Liver (tissue), 8 donors: ENCODE measurements at regions not wholly inside any gene's neighbourhood (a gene's known extent, or its start where the extent isn't known, plus 50 kb on each side); places are given as distances from the start of the nearest gene placed in this dataset.

ENCODE experiments used
- DNase-seq: peaks from one replicate; pipeline ENCODE4 v3.0.0-alpha.2; 2017; ENCODE audit warnings: low spot score
- H3K27ac ChIP-seq, 2 donors: one replicate each; pipeline ENCODE4 v1.7.0; 2013; ENCODE audit warnings: inconsistent platforms in 2 of 2, low read length in 2 of 2, control low read depth in 1 of 2, low read depth in 1 of 2, mild to moderate bottlenecking in 1 of 2
- H3K27me3 ChIP-seq, 4 donors: one replicate each; pipeline versions ENCODE4 v1.6.1 to v1.7.0; 2013; ENCODE audit warnings: low read length in 3 of 4, inconsistent platforms in 1 of 4, mild to moderate bottlenecking in 1 of 4, moderate library complexity in 1 of 4; ENCODE audit not compliant: control insufficient read depth in 4 of 4, insufficient read depth in 4 of 4
- H3K36me3 ChIP-seq, 4 donors: one replicate each; pipeline versions ENCODE4 v1.6.1 to v1.7.0; 2013; ENCODE audit warnings: low read length in 3 of 4, mild to moderate bottlenecking in 3 of 4, low read depth in 1 of 4, moderate library complexity in 1 of 4; ENCODE audit not compliant: control insufficient read depth in 4 of 4, insufficient read depth in 3 of 4
- H3K4me1 ChIP-seq, 4 donors: one replicate each; pipeline versions ENCODE4 v1.6.1 to v1.7.0; 2013; ENCODE audit warnings: low read length in 3 of 4, mild to moderate bottlenecking in 3 of 4, moderate library complexity in 1 of 4; ENCODE audit not compliant: control insufficient read depth in 4 of 4, insufficient read depth in 4 of 4
- H3K4me3 ChIP-seq, 3 donors: one replicate each; pipeline versions ENCODE4 v1.6.1 to v1.7.0; 2013; ENCODE audit warnings: low read length in 3 of 3, control low read depth in 1 of 3, low read depth in 1 of 3, mild to moderate bottlenecking in 1 of 3
- H3K9ac ChIP-seq, 2 donors: one replicate each; pipeline ENCODE4 v1.7.0; 2013; ENCODE audit warnings: low read length in 2 of 2, mild to moderate bottlenecking in 2 of 2, moderate library complexity in 2 of 2, control low read depth in 1 of 2, low read depth in 1 of 2
- H3K9me3 ChIP-seq, 4 donors: one replicate each; pipeline versions ENCODE4 v1.6.1 to v1.7.0; 2013; ENCODE audit warnings: low read length in 3 of 4; ENCODE audit not compliant: control insufficient read depth in 4 of 4
- EGR1 ChIP-seq, 2 donors: IDR thresholded peaks; 2 replicates each; pipeline ENCODE4 v1.6.1; 2016 to 2018; ENCODE audit warnings: antibody characterized with exemption in 2 of 2, low read depth in 2 of 2
- FOXA1 ChIP-seq: IDR thresholded peaks from 2 replicates; pipeline ENCODE4 v1.6.1; 2016; ENCODE audit warnings: antibody characterized with exemption
- FOXA2 ChIP-seq: IDR thresholded peaks from 2 replicates; pipeline ENCODE4 v1.6.1; 2016; ENCODE audit warnings: antibody characterized with exemption
- GABPA ChIP-seq, 2 donors: IDR thresholded peaks in 1 of 2; conservative IDR thresholded peaks in 1 of 2; 2 replicates each; pipeline ENCODE4 v1.6.1; 2016; ENCODE audit warnings: antibody characterized with exemption in 2 of 2, mild to moderate bottlenecking in 1 of 2, moderate library complexity in 1 of 2
- HNF4G ChIP-seq: IDR thresholded peaks from 2 replicates; pipeline ENCODE4 v1.6.1; 2016; ENCODE audit warnings: antibody characterized with exemption
- JUND ChIP-seq, 2 donors: IDR thresholded peaks; 2 replicates each; pipeline ENCODE4 v1.6.1; 2016; ENCODE audit warnings: antibody characterized with exemption in 2 of 2
- NR2F2 ChIP-seq: IDR thresholded peaks from 2 replicates; pipeline ENCODE4 v1.6.1; 2016; ENCODE audit warnings: antibody characterized with exemption
- RAD21 ChIP-seq, 2 donors: IDR thresholded peaks; 2 replicates each; pipeline ENCODE4 v1.6.1; 2016; ENCODE audit warnings: antibody characterized with exemption in 2 of 2, mild to moderate bottlenecking in 2 of 2
- RXRA ChIP-seq, 2 donors: IDR thresholded peaks; 2 replicates each; pipeline ENCODE4 v1.6.1; 2017 to 2018; ENCODE audit warnings: antibody characterized with exemption in 2 of 2, mild to moderate bottlenecking in 1 of 2
- SP1 ChIP-seq: IDR thresholded peaks from 2 replicates; pipeline ENCODE4 v1.6.1; 2018; ENCODE audit warnings: antibody characterized with exemption, mild to moderate bottlenecking
- TAF1 ChIP-seq: conservative IDR thresholded peaks from 2 replicates; pipeline ENCODE4 v1.6.1; 2016; ENCODE audit warnings: antibody characterized with exemption, mild to moderate bottlenecking
- YY1 ChIP-seq: IDR thresholded peaks from 2 replicates; pipeline ENCODE4 v1.6.1; 2016; ENCODE audit warnings: antibody characterized with exemption, mild to moderate bottlenecking
- WGBS: extraction: QIAGEN DNeasy Blood & Tissue Kit; methylation state at CpG from one replicate; pipeline ENCODE4 v1.1.7; 2013; 5-methylcytosine and 5-hydroxymethylcytosine counted together
- TF ChIP-seq, protein P1 (sequence below): IDR thresholded peaks from 2 replicates; pipeline ENCODE4 v1.6.1; 2016; ENCODE audit warnings: antibody characterized with exemption, mild to moderate bottlenecking
- TF ChIP-seq, protein P2 (sequence below): IDR thresholded peaks from 2 replicates; pipeline ENCODE4 v1.6.1; 2016; ENCODE audit warnings: antibody characterized with exemption
- TF ChIP-seq, protein P3 (sequence below): IDR thresholded peaks from 2 replicates; pipeline ENCODE4 v1.6.1; 2016; ENCODE audit warnings: antibody characterized with exemption
- TF ChIP-seq, protein P4 (sequence below): IDR thresholded peaks from 2 replicates; pipeline ENCODE4 v1.6.1; 2016; ENCODE audit warnings: antibody characterized with exemption
- TF ChIP-seq, protein P5 (sequence below): fragments of 150-350 bp; IDR thresholded peaks from 2 replicates; pipeline ENCODE4 v1.5.1; 2017; ENCODE audit warnings: improper control_type of control experiment, low read depth, low read length; ENCODE audit not compliant: missing input control
- donor health status: healthy.
- donor health status: healthy.
- donor health status: healthy.
- donor health status: healthy.
- donor health status: healthy.

DNA sequence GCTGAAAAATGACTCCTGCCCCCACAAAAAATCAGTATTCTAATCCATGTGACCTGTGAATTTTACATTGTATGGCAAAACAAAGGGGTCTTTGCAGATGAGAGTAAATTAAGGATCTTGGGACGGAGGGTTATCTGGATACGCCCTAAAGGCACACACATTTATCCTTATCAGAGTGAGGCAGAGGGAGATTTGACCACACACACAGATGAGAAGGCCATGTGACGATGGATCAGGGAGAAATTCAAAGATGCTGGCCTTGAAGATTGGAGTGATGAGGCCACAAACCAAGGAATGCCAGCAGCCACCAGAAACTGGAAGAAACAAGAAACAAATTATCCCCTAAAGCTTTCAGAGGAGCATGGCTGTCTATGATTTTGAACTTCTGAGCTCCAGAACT, 288.5 kb downstream of the XXYLT1 start:
- Histone ChIP-seq H3K9me3 (peaks cover 0 to 3% (median 2%) of the 10 kb centered on the region in 4 donors), H3K36me3 (no peaks in the 10 kb centered on the region), H3K27ac (no peak overlapping the region), H3K4me1 (peaks cover 4 to 13% (median 9%) of the 10 kb centered on the region in 4 donors), H3K27me3 (no peaks in the 10 kb centered on the region), H3K9ac (no peak overlapping the region), H3K4me3 (no peak overlapping the region)
- 96% methylated on average over 3 of the region's 3 CpGs for WGBS
- DNase-seq = no peak
- TF ChIP-seq YY1 = no peak
- no peak for TF ChIP-seq RXRA (IDR thresholded peaks at IDR 0.05)
- TF ChIP-seq FOXA1 = no peak

DNA sequence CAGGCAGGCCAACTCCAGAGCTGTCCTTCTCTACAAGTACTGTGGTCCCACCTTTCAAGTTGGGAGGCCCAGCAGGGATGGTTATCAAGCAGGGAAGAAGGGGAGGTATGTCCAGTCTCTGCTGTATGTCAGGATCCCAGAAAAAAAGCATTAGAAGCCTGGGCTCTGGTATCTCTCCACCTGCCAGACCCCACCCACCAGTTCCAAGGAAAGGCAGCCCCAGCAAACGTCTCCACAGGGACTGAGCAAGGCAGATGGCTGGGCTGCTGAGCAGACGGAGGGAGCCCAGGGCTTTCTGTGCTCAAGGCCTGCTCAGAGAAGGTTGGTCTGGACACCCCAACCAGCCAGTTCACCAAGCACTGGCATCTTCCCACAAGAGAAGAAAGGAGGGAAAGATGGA, 287.8 kb downstream of the XXYLT1 start:
- no peak overlapping the region for H3K9ac ChIP-seq
- no peaks in the 10 kb centered on the region for H3K36me3 ChIP-seq
- H3K4me1 ChIP-seq = peaks cover 4 to 13% (median 9%) of the 10 kb centered on the region in 4 donors
- no peak for DNase-seq
- H3K9me3 ChIP-seq = peaks cover 0 to 3% (median 2%) of the 10 kb centered on the region in 4 donors
- TF ChIP-seq FOXA2 (no peak), GABPA (IDR thresholded peaks at IDR 0.05 in 1 of 2, conservative IDR thresholded peaks at IDR 0.05 in 1 of 2) (no peak), RAD21 (IDR thresholded peaks at IDR 0.05) (no peak), HNF4G (no peak)
- no peak overlapping the region for H3K27ac ChIP-seq
- no peak overlapping the region for H3K4me3 ChIP-seq
- no peaks in the 10 kb centered on the region for H3K27me3 ChIP-seq
- WGBS = 86% methylated on average over 2 of the region's 2 CpGs

DNA sequence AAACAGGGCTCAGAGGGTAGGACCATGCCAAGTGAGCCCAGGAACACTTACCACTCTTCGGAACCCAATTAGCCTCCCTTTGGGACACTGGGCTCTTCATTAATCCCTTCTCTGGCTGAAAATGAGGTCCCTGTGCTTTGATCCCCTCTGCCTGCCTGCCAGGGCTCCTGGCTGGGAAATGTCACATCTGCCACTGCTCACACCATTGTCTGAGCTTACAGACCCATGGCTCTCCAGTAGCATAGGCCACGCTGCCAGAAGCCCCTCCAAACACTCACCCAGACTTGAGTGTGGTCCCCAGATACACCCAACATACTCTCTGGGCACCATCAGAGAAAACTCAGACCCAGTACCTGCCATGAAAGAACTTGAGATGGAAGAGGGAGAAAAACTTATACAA, 287.3 kb downstream of the XXYLT1 start:
- WGBS = 94% methylated on average over 2 of the region's 2 CpGs
- Histone ChIP-seq H3K27ac (no peak overlapping the region), H3K27me3 (no peaks in the 10 kb centered on the region), H3K4me1 (peaks cover 4 to 13% (median 9%) of the 10 kb centered on the region in 4 donors), H3K9ac (no peak overlapping the region), H3K4me3 (no peak overlapping the region), H3K36me3 (no peaks in the 10 kb centered on the region), H3K9me3 (peaks cover 0 to 3% (median 2%) of the 10 kb centered on the region in 4 donors)
- TF ChIP-seq NR2F2 (no peak), SP1 (no peak), RXRA (IDR thresholded peaks at IDR 0.05) (no peak), TAF1 (no peak), GABPA (IDR thresholded peaks at IDR 0.05 in 1 of 2, conservative IDR thresholded peaks at IDR 0.05 in 1 of 2) (no peak), YY1 (no peak), JUND (IDR thresholded peaks at IDR 0.05) (no peak), FOXA2 (no peak), RAD21 (IDR thresholded peaks at IDR 0.05) (no peak), EGR1 (IDR thresholded peaks at IDR 0.05; ENCODE audit: low read depth in 2 of 2) (no peak), FOXA1 (no peak)
- TF ChIP-seq, protein P1, sequence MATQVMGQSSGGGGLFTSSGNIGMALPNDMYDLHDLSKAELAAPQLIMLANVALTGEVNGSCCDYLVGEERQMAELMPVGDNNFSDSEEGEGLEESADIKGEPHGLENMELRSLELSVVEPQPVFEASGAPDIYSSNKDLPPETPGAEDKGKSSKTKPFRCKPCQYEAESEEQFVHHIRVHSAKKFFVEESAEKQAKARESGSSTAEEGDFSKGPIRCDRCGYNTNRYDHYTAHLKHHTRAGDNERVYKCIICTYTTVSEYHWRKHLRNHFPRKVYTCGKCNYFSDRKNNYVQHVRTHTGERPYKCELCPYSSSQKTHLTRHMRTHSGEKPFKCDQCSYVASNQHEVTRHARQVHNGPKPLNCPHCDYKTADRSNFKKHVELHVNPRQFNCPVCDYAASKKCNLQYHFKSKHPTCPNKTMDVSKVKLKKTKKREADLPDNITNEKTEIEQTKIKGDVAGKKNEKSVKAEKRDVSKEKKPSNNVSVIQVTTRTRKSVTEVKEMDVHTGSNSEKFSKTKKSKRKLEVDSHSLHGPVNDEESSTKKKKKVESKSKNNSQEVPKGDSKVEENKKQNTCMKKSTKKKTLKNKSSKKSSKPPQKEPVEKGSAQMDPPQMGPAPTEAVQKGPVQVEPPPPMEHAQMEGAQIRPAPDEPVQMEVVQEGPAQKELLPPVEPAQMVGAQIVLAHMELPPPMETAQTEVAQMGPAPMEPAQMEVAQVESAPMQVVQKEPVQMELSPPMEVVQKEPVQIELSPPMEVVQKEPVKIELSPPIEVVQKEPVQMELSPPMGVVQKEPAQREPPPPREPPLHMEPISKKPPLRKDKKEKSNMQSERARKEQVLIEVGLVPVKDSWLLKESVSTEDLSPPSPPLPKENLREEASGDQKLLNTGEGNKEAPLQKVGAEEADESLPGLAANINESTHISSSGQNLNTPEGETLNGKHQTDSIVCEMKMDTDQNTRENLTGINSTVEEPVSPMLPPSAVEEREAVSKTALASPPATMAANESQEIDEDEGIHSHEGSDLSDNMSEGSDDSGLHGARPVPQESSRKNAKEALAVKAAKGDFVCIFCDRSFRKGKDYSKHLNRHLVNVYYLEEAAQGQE = no peak
- TF ChIP-seq, protein P2, sequence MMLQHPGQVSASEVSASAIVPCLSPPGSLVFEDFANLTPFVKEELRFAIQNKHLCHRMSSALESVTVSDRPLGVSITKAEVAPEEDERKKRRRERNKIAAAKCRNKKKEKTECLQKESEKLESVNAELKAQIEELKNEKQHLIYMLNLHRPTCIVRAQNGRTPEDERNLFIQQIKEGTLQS = no peak
- TF ChIP-seq, protein P3, sequence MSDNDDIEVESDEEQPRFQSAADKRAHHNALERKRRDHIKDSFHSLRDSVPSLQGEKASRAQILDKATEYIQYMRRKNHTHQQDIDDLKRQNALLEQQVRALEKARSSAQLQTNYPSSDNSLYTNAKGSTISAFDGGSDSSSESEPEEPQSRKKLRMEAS = no peak
- TF ChIP-seq, protein P4, sequence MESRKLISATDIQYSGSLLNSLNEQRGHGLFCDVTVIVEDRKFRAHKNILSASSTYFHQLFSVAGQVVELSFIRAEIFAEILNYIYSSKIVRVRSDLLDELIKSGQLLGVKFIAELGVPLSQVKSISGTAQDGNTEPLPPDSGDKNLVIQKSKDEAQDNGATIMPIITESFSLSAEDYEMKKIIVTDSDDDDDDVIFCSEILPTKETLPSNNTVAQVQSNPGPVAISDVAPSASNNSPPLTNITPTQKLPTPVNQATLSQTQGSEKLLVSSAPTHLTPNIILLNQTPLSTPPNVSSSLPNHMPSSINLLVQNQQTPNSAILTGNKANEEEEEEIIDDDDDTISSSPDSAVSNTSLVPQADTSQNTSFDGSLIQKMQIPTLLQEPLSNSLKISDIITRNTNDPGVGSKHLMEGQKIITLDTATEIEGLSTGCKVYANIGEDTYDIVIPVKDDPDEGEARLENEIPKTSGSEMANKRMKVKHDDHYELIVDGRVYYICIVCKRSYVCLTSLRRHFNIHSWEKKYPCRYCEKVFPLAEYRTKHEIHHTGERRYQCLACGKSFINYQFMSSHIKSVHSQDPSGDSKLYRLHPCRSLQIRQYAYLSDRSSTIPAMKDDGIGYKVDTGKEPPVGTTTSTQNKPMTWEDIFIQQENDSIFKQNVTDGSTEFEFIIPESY = no peak
- TF ChIP-seq, protein P5, sequence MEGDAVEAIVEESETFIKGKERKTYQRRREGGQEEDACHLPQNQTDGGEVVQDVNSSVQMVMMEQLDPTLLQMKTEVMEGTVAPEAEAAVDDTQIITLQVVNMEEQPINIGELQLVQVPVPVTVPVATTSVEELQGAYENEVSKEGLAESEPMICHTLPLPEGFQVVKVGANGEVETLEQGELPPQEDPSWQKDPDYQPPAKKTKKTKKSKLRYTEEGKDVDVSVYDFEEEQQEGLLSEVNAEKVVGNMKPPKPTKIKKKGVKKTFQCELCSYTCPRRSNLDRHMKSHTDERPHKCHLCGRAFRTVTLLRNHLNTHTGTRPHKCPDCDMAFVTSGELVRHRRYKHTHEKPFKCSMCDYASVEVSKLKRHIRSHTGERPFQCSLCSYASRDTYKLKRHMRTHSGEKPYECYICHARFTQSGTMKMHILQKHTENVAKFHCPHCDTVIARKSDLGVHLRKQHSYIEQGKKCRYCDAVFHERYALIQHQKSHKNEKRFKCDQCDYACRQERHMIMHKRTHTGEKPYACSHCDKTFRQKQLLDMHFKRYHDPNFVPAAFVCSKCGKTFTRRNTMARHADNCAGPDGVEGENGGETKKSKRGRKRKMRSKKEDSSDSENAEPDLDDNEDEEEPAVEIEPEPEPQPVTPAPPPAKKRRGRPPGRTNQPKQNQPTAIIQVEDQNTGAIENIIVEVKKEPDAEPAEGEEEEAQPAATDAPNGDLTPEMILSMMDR = no peak
- no peak for DNase-seq
